NCI-H2171 treated with DMSO at 0.1 percent for 48 hours (cell line): ENCODE measurements at regions not wholly inside any gene's neighbourhood (a gene's known extent, or its start where the extent isn't known, plus 50 kb on each side); places are given as distances from the start of the nearest gene placed in this dataset.
"Not testable (repeated sequence)": the region's sequence is repeated elsewhere in the genome, so short reads cannot be mapped to it uniquely, and the experiment has no call there.

Experiments
- DNase-seq: peaks from one replicate; lab custom pipeline; 2025; lab: John Stamatoyannopoulos, UW

DNA sequence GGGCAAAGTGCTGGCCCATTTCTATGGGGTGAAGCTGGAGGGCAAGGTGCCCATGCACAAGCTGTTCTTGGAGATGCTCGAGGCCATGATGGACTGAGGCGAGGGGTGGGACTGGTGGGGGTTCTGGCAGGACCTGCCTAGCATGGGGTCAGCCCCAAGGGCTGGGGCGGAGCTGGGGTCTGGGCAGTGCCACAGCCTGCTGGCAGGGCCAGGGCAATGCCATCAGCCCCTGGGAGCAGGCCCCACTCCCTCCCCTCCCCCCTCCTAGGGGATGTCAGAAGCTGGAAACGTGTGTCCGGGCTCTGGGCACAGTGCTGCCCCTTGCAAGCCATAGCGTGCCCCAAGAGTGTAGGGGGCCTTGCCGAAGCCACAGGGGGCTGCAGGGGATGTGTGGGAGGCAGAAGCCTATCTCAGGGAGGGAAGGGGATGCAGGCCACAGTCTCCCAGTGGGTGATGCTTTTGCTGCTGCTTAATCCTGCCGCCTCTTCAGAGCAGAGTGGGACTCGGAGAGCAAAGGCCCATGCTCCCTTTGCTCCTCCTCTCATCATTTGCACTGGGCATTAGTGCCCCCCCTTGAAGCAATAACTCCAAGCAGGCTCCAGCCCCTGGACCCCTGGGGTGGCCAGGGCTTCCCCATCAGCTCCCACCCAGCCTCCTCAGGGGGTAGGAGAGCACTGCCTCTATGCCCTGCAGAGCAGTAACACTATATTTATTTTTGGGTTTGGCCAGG, 85.2 kb downstream of the MRPL57 start:
- not testable (repeated sequence) for DNase-seq

DNA sequence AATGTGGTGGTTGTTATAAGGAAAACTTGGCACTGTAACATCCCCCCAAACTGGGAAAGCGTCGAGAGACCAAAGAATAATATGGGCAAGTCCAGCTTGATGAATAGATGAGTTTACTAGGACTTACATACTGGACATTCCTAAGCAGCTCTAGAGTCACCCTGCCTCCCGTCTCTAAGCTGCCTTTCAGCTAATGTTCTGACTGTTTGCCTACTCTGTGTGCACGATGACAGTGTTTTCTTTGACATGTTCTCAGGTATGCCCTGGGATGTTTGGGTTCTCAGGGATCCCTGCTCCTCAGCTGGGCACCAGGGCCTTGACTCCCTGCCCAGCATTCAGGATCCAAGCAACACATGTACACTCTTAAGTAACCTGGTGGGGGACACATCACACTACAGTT, 87.5 kb downstream of the MRPL57 start:
- DNase-seq = not testable (repeated sequence)

DNA sequence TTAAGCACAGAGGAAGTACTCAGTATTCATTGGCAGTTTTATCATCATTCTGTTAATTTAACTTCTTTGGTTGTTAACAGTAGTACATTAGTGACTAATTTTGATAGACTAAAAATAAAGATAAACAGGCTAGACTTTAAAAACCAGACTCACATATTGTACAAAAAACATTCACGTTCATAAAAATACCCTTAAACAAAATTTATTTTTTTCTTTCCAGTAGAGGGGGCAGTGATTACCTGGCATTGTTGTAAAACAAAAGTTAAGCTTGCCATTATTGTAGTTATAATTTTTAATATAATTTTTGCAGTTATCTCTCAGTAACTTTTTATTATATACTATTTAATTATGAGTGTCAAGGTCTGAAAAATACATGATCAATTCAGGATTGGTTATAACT, 92.0 kb downstream of the MRPL57 start:
- DNase-seq = not testable (repeated sequence)

DNA sequence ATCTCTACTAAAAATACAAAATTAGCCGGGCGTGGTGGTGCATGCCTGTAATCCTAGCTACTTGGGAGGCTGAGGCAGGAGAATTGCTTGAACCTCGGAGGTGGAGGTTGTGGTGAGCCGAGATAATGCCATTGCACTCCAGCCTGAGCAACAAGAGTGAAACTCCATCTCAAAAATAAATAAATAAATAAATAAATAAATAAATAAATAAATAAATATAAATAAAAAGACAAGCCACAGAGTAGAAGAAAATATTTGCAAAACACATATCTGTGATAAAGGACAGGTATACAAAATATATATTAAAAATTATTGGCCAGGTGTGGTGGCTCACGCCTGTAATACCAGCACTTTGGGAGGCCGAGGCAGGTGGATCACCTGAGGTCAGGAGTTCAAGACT, 96.0 kb downstream of the MRPL57 start:
- not testable (repeated sequence) for DNase-seq

DNA sequence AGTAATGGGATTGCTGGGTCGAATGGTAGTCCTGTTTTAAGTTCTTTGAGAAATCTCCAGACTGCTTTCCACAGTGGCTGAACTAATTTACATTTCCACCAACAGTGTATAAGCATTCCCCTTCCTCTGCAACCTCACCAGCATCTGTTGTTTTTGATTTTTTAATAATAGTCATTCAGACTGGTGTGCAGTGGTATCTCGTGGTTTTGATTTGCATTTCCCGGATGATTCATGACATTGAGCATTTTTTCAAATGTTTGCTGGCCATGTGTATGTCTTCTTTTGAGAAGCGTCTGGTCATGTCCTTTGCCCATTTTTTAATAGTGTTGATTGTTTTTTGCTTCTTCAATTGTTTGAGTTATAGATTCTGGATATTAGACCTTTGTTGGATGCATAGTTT, 98.0 kb downstream of the MRPL57 start:
- not testable (repeated sequence) for DNase-seq

DNA sequence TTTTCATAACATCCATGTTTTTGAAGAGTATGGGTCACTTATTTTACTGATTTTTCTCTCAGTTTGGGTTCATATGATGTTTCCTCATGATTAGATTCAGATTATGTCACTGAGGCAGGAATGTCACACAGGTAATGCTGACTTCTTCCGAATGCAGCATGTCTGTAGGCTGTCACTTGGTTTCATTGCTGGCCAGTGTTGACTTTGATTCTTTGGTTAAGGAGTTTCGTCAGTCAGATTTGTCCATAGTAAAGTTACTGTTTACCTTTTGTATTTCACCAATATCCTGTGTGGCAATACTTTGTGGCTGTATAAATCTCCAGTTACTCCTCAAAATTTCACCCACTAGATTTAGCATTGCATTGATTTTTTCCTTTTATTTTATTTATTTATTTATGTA, 105.6 kb downstream of the MRPL57 start:
- DNase-seq = no peak

DNA sequence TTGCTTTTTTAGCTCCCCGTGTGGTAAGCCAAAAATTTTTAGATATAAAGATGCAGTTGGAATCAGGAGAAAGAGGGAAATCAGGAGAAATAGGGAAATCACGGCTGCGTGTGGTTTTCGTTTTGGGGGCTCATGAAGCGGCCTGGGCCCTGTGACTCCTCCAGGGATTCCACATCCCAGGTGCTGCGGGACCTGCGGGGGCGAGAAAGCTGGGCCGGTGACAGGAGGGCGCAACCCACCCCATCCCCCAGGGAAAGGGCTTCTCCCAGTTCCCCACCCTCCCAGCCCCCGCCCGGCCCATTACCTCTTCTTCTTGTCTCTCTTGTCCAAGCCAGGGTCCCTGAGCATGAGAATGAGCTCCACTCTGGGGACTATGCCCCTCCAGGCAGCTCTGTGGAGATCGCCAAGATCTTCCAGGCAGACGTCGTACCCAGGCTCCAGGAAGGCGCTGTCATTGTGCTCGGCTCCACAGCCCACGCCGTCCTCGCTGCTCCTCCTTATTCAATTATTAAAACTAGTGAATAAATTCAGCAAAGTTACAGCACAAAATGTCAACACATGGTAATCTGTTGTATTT, 111.0 kb downstream of the MRPL57 start:
- DNase-seq = no peak

DNA sequence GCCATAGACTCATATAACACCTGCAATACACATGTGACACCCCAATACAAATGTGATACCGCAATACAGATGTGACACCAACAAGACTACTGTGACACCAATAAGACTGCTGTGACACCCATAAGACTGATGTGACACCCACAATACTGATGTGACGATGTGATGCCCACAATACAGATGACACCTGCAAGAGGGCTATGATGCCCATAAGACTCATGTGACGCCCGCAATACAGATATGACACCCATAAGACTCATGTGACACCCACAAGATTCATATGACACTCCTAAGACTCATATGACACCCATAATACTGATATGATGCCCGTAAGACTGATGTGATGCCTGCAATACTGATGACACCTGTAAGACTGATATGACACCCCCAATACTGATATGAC, 113.0 kb downstream of the MRPL57 start:
- no peak for DNase-seq

DNA sequence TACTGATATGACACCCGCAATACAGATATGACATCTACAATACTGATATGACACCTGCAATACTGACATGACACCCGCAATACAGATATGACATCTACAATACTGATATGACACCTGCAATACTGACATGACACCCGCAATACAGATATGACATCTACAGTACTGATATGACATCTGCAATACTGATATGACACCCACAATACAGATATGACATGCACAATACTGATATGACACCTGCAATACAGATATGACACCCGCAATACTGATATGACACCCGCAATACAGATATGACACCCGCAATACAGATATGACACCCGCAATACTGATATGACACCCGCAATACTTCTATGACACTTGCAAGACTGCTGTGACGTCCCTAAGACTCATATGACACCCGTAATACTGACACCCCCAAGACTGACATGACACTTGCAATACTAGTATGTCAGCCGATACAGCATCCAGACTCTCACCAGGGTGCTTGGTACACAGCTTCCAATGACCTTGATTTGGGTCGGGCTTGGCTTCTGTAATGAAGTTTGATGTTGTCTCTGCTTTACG, 114.1 kb downstream of the MRPL57 start:
- DNase-seq = not testable (repeated sequence)

DNA sequence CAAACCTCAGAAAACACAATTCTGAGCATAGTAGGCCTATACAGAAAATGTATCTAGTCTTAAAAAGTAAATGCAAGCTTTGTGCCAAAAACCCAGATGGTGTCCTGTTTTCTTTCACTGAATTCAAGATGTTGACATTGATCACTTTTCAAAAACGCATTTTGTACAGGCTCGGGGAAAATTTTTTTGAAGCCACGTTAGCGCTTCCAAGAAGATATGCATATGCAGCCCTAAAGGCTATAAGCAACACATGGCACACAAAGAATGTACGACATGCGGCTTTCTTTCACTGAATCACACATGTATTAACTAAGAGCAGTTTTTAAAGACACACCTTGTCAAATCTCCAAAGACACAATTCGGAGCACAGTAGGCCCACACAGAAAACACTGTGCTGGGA, 115.4 kb downstream of the MRPL57 start:
- DNase-seq = no peak

DNA sequence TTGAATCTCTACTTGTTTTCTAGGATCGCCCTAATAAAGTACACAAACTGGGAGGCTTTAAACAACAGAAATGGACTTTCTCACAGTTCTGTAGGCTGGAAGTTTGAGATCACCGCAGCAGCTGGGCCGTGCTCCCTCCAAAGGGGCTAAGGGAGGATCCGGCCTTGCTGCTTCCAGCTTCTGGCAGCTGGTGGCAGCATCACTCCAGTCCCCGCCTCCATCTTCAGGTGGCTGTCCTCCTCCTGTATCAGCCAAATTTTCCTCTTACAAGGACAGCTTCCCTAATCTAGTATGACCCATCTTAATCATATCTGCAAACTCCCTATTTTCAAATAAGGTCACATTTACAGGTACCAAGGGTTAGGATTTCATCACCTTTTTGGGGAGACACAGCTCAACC, 120.5 kb downstream of the MRPL57 start:
- DNase-seq = peak; percentile 27

DNA sequence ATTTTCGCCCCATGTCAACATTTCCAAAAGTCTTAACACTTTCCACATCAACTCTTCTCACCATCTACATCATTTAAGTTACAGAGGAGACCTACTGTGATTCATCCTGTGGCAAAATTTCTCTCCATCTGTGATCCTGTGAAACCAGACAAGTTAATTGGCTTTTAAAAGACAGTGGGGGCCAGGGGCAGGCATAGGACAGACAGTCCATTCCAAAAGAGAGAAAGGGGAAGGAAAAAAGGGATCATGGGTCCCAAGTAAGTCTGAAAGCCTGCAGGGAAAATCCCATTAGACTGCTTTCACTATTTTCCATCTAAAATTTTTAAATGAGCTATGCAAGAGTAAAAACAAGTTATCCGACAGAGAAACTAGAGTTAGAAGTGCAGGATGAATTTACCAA, 121.0 kb downstream of the MRPL57 start:
- DNase-seq = no peak

DNA sequence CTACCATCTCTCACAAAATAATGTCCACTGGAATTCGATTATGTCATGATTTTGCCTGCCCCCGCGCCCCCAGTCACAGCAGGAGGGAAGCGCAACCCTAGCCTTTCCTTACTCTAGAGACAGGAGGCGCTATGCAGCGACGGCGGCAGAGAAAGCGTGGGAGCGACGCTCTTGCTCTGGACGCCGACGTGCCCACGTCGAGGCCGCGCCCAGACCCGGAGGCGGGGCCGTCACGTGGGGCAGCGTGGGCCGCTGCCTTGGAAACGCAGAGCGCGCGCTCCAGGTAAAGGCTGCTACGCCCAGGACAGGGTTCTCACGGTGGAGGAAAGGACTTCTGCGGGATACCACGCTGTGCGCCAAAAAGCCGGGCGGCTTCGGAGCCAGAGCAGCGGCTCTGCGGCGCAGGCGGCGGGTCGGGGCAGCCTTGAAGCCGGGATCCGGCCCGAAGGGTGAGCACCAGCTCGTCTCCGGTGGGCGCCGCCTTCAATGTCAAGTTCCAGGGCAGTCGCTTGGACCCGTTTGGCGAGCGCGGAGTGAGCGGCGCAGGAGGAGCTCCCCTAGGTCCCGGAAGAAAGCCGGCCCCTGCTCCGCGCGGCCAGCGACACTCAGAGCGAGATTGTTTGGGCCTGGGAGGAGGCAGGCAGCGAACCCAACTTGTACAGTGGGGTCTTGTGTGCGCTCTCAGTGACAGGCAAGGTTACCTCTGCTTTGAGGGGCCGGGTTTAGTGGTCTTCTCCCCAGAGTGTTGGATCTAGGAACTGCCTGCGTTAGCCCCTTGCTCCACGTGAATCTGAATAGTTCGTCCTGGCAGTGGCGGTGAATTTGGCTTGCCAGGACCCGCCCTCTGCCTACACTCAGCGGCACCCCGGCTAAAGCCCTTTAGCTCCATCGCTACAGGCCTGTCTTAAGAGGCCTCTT, 121.7 kb downstream of the MRPL57 start:
- DNase-seq = peak; percentile 75

DNA sequence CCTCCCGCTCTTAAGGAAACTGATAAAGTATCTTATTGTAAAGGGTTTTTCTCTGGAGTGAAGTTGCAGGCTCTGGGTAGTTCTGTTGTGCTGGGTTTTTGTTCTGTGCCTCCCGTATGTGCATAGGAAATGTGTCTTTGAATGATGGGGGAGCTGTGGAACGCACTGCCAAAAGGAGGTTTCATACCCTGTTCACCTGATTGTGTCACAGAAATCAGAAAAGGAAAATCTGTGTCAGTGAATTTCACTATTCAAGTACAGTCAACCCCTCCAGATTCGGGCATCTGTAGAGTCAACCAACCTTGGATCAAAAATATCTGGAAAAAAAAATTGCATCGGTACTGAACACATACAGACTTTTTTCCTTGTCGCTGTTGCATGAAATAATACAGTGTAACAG, 127.8 kb downstream of the MRPL57 start:
- no peak for DNase-seq

DNA sequence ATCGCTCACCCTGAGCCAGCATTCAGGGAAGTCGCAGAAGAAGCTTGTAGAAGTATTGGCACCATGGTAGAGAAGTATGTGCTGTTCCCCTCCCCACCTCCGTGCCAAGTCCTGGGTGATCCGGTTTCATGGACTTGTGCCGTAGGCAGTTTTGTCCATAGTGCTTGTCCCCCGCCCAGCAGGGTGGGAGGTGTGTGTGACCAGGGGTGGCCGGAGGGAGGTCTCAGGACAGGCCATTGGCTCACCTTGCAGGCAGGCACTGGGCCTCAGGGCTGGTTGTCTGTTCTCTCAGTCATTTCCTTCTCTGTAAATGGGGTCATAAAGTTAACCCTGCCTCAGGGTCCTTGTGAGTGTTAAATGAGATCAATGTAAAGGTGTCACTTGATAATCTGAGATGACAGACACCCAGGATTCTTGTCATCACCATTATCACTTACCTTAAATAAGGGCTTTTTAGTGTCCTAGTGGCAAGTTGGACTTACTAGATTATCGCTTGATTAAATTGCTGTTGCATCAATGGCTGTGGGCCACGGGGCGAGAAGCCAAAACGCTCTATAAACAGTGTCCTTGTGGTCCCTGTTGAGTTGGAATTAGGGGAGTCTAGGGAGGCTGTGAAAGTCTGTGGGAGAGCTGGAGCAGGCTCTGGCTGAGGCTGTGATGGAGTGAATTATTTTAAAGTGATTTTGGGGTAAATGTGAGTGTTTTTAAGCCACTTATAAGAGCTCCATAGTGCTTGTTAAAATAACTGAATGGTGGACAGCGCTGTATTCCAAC, 130.0 kb downstream of the MRPL57 start:
- DNase-seq = not testable (repeated sequence)

DNA sequence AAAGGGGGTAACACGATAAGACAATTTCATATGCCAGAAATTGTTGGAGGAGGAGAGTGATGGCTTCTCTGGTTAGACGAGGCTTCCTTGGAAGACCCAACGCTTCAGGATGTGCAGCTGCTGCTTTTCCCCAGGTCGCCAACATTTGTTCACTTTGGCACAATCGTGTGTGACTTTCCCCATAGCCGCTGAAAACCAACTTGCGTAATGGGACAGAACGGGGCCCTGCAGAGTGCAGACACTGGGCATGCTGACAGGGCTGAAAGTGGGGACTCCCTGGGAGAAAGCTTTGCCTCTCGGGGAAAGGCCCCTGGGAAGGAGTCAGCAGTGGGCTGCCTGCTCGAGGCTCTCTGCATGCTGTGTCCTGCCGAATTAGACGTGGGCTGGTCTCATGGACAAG, 130.7 kb downstream of the MRPL57 start:
- not testable (repeated sequence) for DNase-seq

DNA sequence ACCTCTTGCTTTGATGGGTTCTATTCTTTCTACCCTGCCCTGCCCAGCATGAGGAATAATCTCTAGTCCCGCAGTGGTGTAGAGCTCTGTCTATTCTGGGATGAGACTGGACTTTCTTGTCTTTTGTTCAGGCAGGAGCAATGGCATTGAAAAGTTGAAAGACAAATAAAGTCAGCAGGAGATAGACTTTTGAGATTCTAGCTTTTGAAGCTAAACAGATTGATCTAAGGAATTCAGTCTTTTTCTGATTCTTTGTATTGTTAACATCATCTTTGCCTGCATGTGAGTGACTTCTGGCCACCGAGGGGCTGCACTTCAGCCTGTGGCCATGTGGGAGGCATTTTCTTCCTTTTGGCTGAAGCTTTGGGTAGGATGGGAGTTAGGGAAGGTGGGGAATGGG, 132.4 kb downstream of the MRPL57 start:
- no peak for DNase-seq

DNA sequence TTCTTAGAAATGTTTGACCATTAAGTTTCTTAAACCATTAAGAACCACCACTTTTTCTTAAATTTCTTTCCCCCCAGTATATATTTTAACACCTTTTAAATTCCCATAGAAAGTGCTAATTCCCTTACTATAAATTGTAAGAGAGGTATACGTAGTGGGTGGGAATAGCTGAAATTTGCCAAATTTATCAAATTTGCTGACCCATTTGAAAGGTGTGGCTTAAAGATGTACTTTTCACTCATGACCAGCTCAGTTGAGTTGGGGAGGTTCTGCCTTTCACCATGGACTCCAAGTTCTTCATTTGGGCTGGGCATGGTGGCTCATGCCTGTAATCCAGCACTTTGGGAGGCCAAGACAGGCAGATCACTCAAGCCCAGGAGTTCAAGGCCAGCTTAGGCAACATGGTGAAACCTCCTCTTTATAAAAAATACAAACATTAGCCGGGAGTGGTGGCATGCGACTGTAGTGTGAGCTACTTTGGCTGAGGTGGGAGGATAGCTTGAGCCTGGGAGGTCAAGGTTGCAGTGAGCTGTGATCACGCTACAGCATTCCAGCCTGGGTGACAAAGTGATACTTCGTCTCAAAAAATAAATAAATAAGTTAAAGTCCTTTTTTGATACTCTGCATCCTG, 133.2 kb downstream of the MRPL57 start:
- DNase-seq = no peak

DNA sequence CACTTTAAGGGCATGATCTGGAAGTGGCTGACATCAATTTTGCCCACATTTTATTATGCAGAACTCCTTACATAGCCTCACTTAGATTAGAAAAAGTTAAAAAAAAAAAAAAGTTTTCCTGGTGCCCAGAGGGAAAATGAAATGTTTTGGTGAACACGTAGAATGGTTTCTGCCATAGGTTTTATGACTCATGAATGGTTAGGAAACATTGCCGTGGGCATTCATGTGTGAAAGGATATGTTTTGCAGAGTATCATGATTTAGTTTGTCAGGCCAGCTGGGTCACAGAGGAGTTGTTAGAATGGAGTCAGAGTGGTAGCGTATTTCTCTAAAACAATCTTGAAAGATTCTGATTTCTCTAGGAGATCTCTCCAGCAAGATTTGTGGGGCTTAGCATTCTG, 133.8 kb downstream of the MRPL57 start:
- no peak for DNase-seq

DNA sequence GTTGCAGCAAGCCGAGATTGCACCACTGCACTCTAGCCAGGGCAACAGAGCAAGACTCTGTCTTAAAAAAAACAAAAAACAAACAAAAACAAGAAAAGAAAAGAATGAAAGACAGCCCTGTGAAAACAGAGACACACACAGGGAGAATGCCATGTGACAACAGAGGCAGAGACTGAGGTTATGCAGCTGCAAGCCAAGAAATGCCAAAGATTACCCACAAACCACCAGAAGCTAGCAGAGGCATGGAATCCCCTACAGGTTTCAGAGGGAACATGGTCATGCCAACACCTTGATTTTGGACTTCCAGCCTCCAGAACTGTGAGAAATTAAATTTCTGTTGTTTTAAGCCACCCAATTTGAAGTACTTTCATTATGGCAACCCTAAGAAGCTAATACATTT, 138.5 kb downstream of the MRPL57 start:
- DNase-seq = not testable (repeated sequence)

DNA sequence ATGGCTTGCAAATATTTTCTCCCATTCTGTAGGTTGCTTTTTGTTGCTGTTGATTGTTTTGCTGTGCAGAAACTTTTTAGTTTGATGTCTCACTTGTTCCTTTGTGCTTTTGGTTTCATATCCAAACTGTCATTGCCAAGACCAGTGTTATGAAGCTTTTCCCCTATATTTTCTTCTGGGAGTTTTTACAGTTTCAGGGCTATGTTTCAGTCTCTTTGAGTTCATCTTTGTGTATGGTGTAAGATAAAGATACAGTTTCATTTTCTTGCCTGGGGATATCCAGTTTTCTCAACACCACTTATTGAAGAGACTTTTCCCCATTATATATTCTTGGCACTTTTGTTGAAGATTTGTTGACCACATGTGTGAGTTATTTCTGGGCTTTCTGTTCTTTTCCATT, 139.9 kb downstream of the MRPL57 start:
- no peak for DNase-seq
